Activated naive CD8-positive, alpha-beta T cell treated with anti-CD3 and anti-CD28 coated beads, Interleukin-2, amount 10 ng/mL, durations not matched to agents 7 days and 5 days (primary cell): ENCODE measurements at regions not wholly inside any gene's neighbourhood (a gene's known extent, or its start where the extent isn't known, plus 50 kb on each side); places are given as distances from the start of the nearest gene placed in this dataset.

Experiments used
- ATAC-seq: fragments of 150-1000 bp; cut with Tn5 transposase; one replicate; pipeline ENCODE4 v1.10.0; 2021; ENCODE audit warnings: low read depth, moderate library complexity
- POLR2A ChIA-PET: fragments of 350-600 bp; sonication (Branson Sonifier 250); formaldehyde crosslinking; loops from one replicate; lab custom pipeline; 2021; ENCODE audit warnings: antibody characterized with exemption; lab: Charles Lee
- DNase-seq: peaks from one replicate; pipeline ENCODE4 v3.0.0; 2021
- H3K27ac Mint-ChIP-seq: one replicate; pipeline ENCODE4 v1.8.0; 2022; ENCODE audit warnings: mild to moderate bottlenecking, mixed read lengths
- H3K27me3 Mint-ChIP-seq: one replicate; pipeline ENCODE4 v1.8.0; 2022; ENCODE audit warnings: mild to moderate bottlenecking, moderate library complexity, mixed read lengths
- H3K36me3 Mint-ChIP-seq: one replicate; pipeline ENCODE4 v1.8.0; 2021; ENCODE audit warnings: mild to moderate bottlenecking, mixed read lengths
- H3K4me1 Mint-ChIP-seq: one replicate; pipeline ENCODE4 v1.8.0; 2021; ENCODE audit warnings: mixed read lengths
- H3K4me3 Mint-ChIP-seq: one replicate; pipeline ENCODE4 v1.8.0; 2022; ENCODE audit warnings: mild to moderate bottlenecking, moderate library complexity, mixed read lengths
- H3K9me3 Mint-ChIP-seq: one replicate; pipeline ENCODE4 v1.8.0; 2021; ENCODE audit warnings: mixed read lengths

GRCh38 chr10:90526721-90527120 lies 331.1 kb downstream of the HTR7 start:
- Mint-ChIP-seq H3K27me3 (no peaks in the 10 kb centered on the region), H3K36me3 (no peaks in the 10 kb centered on the region), H3K9me3 (peaks cover 2% of the 10 kb centered on the region), H3K4me3 (no peak overlapping the region), H3K27ac (no peak overlapping the region), H3K4me1 (no peaks in the 10 kb centered on the region)
- POLR2A ChIA-PET = no interaction called here
- no peak for DNase-seq
- no peak for ATAC-seq

DNA sequence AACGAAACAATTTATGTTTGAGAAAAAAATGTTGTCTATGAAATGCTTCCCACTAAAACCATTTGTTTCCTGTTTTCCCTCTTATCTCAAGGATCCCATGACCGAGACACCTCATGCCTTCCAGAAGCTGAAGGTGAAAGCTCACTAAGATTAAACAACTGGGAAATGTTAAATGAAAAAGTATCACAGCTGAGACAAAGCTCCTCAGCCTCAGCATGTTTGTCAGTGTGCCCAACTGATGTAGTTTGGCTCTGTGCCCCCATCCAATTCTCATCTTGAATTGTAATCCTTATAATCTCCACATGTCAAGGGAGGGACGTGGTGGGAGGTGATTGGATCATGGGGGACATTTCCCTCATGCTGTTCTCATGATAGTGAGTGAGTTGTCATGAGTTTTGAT lies 327.3 kb downstream of the HTR7 start:
- Mint-ChIP-seq H3K27ac (no peak overlapping the region), H3K4me1 (no peaks in the 10 kb centered on the region), H3K27me3 (peaks cover 3% of the 10 kb centered on the region), H3K9me3 (no peaks in the 10 kb centered on the region), H3K36me3 (no peaks in the 10 kb centered on the region), H3K4me3 (no peak overlapping the region)
- ATAC-seq (no peak), DNase-seq (no peak)
- POLR2A ChIA-PET = no interaction called here

- POLR2A ChIA-PET = no interaction called here
Observed at GRCh38 chr10:90557385-90557784, 300.5 kb downstream of the HTR7 start.

GRCh38 chr10:90560331-90560730 lies 297.5 kb downstream of the HTR7 start:
- ATAC-seq (no peak), DNase-seq (no peak)
- POLR2A ChIA-PET = no interaction called here
- Mint-ChIP-seq H3K9me3 (no peaks in the 10 kb centered on the region), H3K27me3 (no peaks in the 10 kb centered on the region), H3K4me3 (no peak overlapping the region), H3K4me1 (no peaks in the 10 kb centered on the region), H3K27ac (no peak overlapping the region), H3K36me3 (no peaks in the 10 kb centered on the region)

More at GRCh38 chr10:90557385-90557784, 300.5 kb downstream of the HTR7 start:
- Mint-ChIP-seq H3K4me1 (no peaks in the 10 kb centered on the region), H3K9me3 (no peaks in the 10 kb centered on the region), H3K36me3 (no peaks in the 10 kb centered on the region), H3K27me3 (no peaks in the 10 kb centered on the region), H3K4me3 (no peak overlapping the region), H3K27ac (no peak overlapping the region)
- ATAC-seq (no peak), DNase-seq (no peak)

DNA sequence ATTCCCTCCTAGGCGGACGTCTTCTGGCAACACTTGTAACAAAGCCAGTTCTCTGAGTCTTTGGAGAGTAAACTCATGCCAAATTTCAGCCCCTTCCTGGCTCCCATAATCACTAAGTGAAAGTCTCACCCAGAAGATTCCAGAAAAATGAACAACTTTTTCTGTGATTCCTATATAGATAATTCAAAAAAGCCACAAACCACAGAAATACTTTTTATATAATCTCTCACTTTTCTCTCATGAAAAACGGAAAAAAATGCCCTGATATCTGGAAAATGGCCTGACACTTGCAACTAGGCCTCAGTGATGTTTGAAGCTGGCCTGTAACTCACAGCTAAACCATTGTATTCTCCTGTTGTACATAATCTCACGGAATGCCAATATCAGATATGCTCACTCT lies 296.2 kb downstream of the HTR7 start:
- no peaks in the 10 kb centered on the region for H3K36me3 Mint-ChIP-seq
- H3K27me3 Mint-ChIP-seq = no peaks in the 10 kb centered on the region
- no peak overlapping the region for H3K27ac Mint-ChIP-seq
- H3K4me1 Mint-ChIP-seq = no peaks in the 10 kb centered on the region
- ATAC-seq = no peak
- DNase-seq = no peak
- POLR2A ChIA-PET = no interaction called here
- H3K4me3 Mint-ChIP-seq = no peak overlapping the region
- H3K9me3 Mint-ChIP-seq = no peaks in the 10 kb centered on the region

DNA sequence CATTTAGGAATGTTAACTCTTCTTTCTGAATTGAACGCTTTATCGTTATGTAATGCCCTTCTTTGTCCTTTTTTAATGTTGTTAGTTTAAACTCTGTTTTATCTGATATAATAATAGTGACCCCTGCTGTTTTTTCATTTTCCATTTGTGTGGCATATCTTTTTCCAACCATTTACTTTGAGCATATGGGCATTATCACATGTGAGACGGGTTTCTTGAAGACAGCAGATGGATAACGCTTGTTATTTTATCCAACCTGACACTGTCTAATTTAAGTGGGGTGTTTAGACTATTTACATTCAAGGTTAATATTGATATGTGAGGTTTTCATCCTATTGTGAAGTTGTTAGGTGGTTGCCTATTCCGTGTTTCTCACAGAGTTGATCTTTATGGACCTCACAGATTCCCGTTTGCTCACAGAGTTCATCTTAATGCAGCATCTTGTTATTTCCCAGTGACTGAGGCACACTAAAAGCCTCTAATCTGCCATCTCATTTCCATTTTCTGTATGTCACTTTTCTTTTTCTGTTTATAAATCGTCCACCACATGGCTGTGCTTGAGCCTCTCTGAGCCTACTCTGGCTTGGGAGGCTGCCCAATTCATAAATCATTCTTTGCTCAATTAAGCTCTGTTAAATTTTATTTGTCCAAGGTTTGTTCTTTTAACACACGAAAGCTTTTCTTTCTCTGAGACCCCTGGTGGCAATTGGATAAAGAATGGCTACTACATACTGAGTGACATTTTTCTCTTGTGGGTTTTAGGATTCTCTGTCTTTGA lies 286.2 kb downstream of the HTR7 start:
- Mint-ChIP-seq H3K36me3 (no peaks in the 10 kb centered on the region), H3K27me3 (no peaks in the 10 kb centered on the region)

DNA sequence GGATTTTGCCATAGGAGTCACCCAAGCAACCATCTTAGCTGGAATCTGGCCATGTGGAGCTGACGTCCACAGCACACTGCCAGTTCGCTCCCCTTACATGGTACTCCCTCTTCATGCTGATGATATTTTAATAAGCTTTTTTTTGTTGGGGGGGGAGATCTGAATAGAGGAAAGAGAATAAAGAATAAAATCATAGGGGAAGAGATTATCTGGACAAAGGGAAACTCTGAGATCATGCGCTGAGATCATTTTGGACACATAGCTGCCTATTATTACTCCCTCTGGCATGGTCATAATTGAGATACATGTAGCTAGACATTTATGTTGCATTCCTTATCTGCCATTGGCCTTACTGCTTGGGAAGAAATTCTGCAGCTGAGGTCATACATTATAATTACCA lies 282.7 kb downstream of the HTR7 start:
- Mint-ChIP-seq H3K36me3 (no peaks in the 10 kb centered on the region), H3K27ac (no peak overlapping the region), H3K27me3 (no peaks in the 10 kb centered on the region), H3K9me3 (no peaks in the 10 kb centered on the region), H3K4me3 (no peak overlapping the region), H3K4me1 (no peaks in the 10 kb centered on the region)
- DNase-seq (no peak), ATAC-seq (no peak)
- POLR2A ChIA-PET = no interaction called here

More for the DNA sequence above, 286.2 kb downstream of the HTR7 start:
- ATAC-seq = no peak
- H3K27ac Mint-ChIP-seq = no peak overlapping the region
- no peak for DNase-seq
- H3K4me1 Mint-ChIP-seq = no peaks in the 10 kb centered on the region
- H3K9me3 Mint-ChIP-seq = no peaks in the 10 kb centered on the region
- POLR2A ChIA-PET = no interaction called here
- no peak overlapping the region for H3K4me3 Mint-ChIP-seq

DNA sequence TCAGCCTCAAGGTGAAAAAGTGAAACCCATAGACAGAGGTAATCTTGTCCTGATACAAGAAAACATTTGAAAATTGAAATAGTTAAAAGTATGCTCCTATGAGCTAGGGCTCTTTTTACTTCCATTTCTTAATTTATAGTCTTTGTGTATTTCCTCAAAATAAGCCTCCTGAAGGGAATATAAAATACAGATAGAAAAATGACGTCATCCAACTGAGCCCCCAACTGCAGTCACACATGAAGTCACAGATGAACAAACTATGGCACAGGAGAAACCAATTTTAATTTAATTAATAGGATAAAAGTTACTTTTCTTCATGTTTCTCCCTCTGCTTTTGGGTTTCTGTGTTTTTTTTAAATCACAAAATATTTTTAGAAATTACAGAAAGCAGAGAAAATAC lies 280.3 kb downstream of the HTR7 start:
- POLR2A ChIA-PET = no interaction called here
- H3K36me3 Mint-ChIP-seq = no peaks in the 10 kb centered on the region
- ATAC-seq = no peak
- no peak for DNase-seq
- no peak overlapping the region for H3K27ac Mint-ChIP-seq
- H3K4me1 Mint-ChIP-seq = no peaks in the 10 kb centered on the region
- no peaks in the 10 kb centered on the region for H3K9me3 Mint-ChIP-seq
- H3K27me3 Mint-ChIP-seq = no peaks in the 10 kb centered on the region
- H3K4me3 Mint-ChIP-seq = no peak overlapping the region

GRCh38 chr10:90579602-90580242 lies 278.1 kb downstream of the HTR7 start:
- POLR2A ChIA-PET = no interaction called here
- Mint-ChIP-seq H3K36me3 (no peaks in the 10 kb centered on the region), H3K27me3 (no peaks in the 10 kb centered on the region), H3K4me1 (no peaks in the 10 kb centered on the region), H3K4me3 (no peak overlapping the region), H3K27ac (no peak overlapping the region), H3K9me3 (no peaks in the 10 kb centered on the region)
- DNase-seq = no peak
- ATAC-seq = no peak

- Mint-ChIP-seq H3K27ac (no peak overlapping the region), H3K27me3 (peaks cover 1% of the 10 kb centered on the region), H3K9me3 (no peaks in the 10 kb centered on the region), H3K36me3 (no peaks in the 10 kb centered on the region), H3K4me1 (no peaks in the 10 kb centered on the region), H3K4me3 (no peak overlapping the region)
- POLR2A ChIA-PET = no interaction called here
- no peak for DNase-seq
- no peak for ATAC-seq
Observed at GRCh38 chr10:90583416-90583815, 274.4 kb downstream of the HTR7 start.

GRCh38 chr10:90587081-90587491 lies 270.8 kb downstream of the HTR7 start:
- Mint-ChIP-seq H3K4me1 (no peaks in the 10 kb centered on the region), H3K9me3 (no peaks in the 10 kb centered on the region), H3K36me3 (no peaks in the 10 kb centered on the region), H3K4me3 (no peak overlapping the region), H3K27ac (no peak overlapping the region), H3K27me3 (peaks cover 3% of the 10 kb centered on the region)
- POLR2A ChIA-PET = no interaction called here
- ATAC-seq = no peak
- no peak for DNase-seq

- H3K36me3 Mint-ChIP-seq = no peaks in the 10 kb centered on the region
- H3K27ac Mint-ChIP-seq = no peak overlapping the region
- H3K4me3 Mint-ChIP-seq = no peak overlapping the region
- POLR2A ChIA-PET = no interaction called here
- no peak for DNase-seq
- no peak for ATAC-seq
- peaks cover 3% of the 10 kb centered on the region for H3K27me3 Mint-ChIP-seq
- no peaks in the 10 kb centered on the region for H3K9me3 Mint-ChIP-seq
- no peaks in the 10 kb centered on the region for H3K4me1 Mint-ChIP-seq
Observed at GRCh38 chr10:90587561-90587960, 270.3 kb downstream of the HTR7 start.

- H3K36me3 Mint-ChIP-seq = no peaks in the 10 kb centered on the region
- POLR2A ChIA-PET = no interaction called here
- no peak overlapping the region for H3K27ac Mint-ChIP-seq
- no peak for ATAC-seq
- peaks cover 3% of the 10 kb centered on the region for H3K27me3 Mint-ChIP-seq
- no peak overlapping the region for H3K4me3 Mint-ChIP-seq
- H3K4me1 Mint-ChIP-seq = no peaks in the 10 kb centered on the region
- no peaks in the 10 kb centered on the region for H3K9me3 Mint-ChIP-seq
- DNase-seq = no peak
Observed at GRCh38 chr10:90588222-90588621, 269.6 kb downstream of the HTR7 start.

DNA sequence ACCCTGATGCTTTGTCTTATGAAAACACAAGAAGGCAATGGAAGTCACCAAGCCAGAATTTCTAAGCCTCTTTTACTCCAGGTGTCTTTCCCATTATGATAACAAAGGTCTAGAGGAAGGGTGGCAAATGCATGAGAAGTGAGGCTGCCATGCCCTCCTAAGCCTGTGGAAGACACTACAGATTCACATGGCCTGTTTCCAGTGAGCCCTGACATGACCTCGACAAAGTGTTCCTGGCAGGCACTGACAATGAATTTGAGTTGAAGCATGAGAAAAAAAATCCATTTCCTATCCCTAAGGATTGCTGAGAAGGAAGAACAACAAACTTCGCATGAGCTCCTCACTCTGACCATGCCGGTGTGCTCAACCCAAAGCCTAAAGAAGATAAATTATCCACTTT lies 268.0 kb downstream of the HTR7 start:
- no peaks in the 10 kb centered on the region for H3K36me3 Mint-ChIP-seq
- H3K4me3 Mint-ChIP-seq = no peak overlapping the region
- peaks cover 3% of the 10 kb centered on the region for H3K27me3 Mint-ChIP-seq
- H3K4me1 Mint-ChIP-seq = no peaks in the 10 kb centered on the region
- H3K9me3 Mint-ChIP-seq = no peaks in the 10 kb centered on the region
- no peak overlapping the region for H3K27ac Mint-ChIP-seq
- DNase-seq (no peak), ATAC-seq (no peak)
- POLR2A ChIA-PET = no interaction called here
